ENCODE measurements at regions not wholly inside any gene's neighbourhood (a gene's known extent, or its start where the extent isn't known, plus 50 kb on each side); places are given as distances from the start of the nearest gene placed in this dataset.
A peak's percentile ranks its signal among the peaks of the same experiment; 100 is the strongest.
"Not testable (repeated sequence)": the region's sequence is repeated elsewhere in the genome, so short reads cannot be mapped to it uniquely, and the experiment has no call there.

GRCh38 chr5:105632043-105632442 is 2038.7 kb downstream of the EFNA5 start:
- no peaks in the 10 kb centered on the region for H3K79me2 ChIP-seq (ENCODE audit: control insufficient read depth, insufficient read depth, low read length, unreplicated experiment)
- H3K36me3 ChIP-seq (ENCODE audit: insufficient read depth, low read length) = no peaks in the 10 kb centered on the region
- no peak overlapping the region for H3K27ac ChIP-seq (ENCODE audit: low read depth, low read length)
- H2AFZ ChIP-seq (ENCODE audit: low read length, unreplicated experiment) = no peak overlapping the region
- H3K4me1 ChIP-seq (ENCODE audit: control insufficient read depth, insufficient read depth, low read length, unreplicated experiment) = no peaks in the 10 kb centered on the region
- H3K4me3 ChIP-seq (ENCODE audit: low read depth, low read length) = no peak overlapping the region
- H3K27me3 ChIP-seq (ENCODE audit: insufficient read depth, low read length) = no peaks in the 10 kb centered on the region

GRCh38 chr5:105630803-105631202 is 2039.9 kb downstream of the EFNA5 start:
- Histone ChIP-seq H3K27me3 (ENCODE audit: insufficient read depth, low read length) (no peaks in the 10 kb centered on the region), H3K36me3 (ENCODE audit: insufficient read depth, low read length) (no peaks in the 10 kb centered on the region), H3K4me1 (ENCODE audit: control insufficient read depth, insufficient read depth, low read length, unreplicated experiment) (no peaks in the 10 kb centered on the region), H3K27ac (ENCODE audit: low read depth, low read length) (no peak overlapping the region), H2AFZ (ENCODE audit: low read length, unreplicated experiment) (peak overlapping the region; percentile 39), H3K79me2 (ENCODE audit: control insufficient read depth, insufficient read depth, low read length, unreplicated experiment) (no peaks in the 10 kb centered on the region), H3K4me3 (ENCODE audit: low read depth, low read length) (no peak overlapping the region)

GRCh38 chr5:105619725-105620124 is 2051.0 kb downstream of the EFNA5 start:
- H3K27ac ChIP-seq (ENCODE audit: low read depth, low read length) = no peak overlapping the region
- no peak overlapping the region for H3K4me3 ChIP-seq (ENCODE audit: low read depth, low read length)
- no peak overlapping the region for H2AFZ ChIP-seq (ENCODE audit: low read length, unreplicated experiment)
- H3K27me3 ChIP-seq (ENCODE audit: insufficient read depth, low read length) = no peaks in the 10 kb centered on the region
- H3K4me1 ChIP-seq (ENCODE audit: control insufficient read depth, insufficient read depth, low read length, unreplicated experiment) = no peaks in the 10 kb centered on the region
- no peaks in the 10 kb centered on the region for H3K79me2 ChIP-seq (ENCODE audit: control insufficient read depth, insufficient read depth, low read length, unreplicated experiment)
- no peaks in the 10 kb centered on the region for H3K36me3 ChIP-seq (ENCODE audit: insufficient read depth, low read length)

- H3K79me2 ChIP-seq (ENCODE audit: control insufficient read depth, insufficient read depth, low read length, unreplicated experiment) = no peaks in the 10 kb centered on the region
- no peaks in the 10 kb centered on the region for H3K4me1 ChIP-seq (ENCODE audit: control insufficient read depth, insufficient read depth, low read length, unreplicated experiment)
- H3K27me3 ChIP-seq (ENCODE audit: insufficient read depth, low read length) = no peaks in the 10 kb centered on the region
- no peak overlapping the region for H3K27ac ChIP-seq (ENCODE audit: low read depth, low read length)
- H2AFZ ChIP-seq (ENCODE audit: low read length, unreplicated experiment) = no peak overlapping the region
- H3K36me3 ChIP-seq (ENCODE audit: insufficient read depth, low read length) = no peaks in the 10 kb centered on the region
- no peak overlapping the region for H3K4me3 ChIP-seq (ENCODE audit: low read depth, low read length)
Observed at GRCh38 chr5:105617436-105618215, 2053.1 kb downstream of the EFNA5 start.

- Histone ChIP-seq H3K36me3 (ENCODE audit: insufficient read depth, low read length) (no peaks in the 10 kb centered on the region), H3K27me3 (ENCODE audit: insufficient read depth, low read length) (no peaks in the 10 kb centered on the region), H3K27ac (ENCODE audit: low read depth, low read length) (no peak overlapping the region), H3K4me3 (ENCODE audit: low read depth, low read length) (no peak overlapping the region), H2AFZ (ENCODE audit: low read length, unreplicated experiment) (no peak overlapping the region), H3K79me2 (ENCODE audit: control insufficient read depth, insufficient read depth, low read length, unreplicated experiment) (no peaks in the 10 kb centered on the region), H3K4me1 (ENCODE audit: control insufficient read depth, insufficient read depth, low read length, unreplicated experiment) (no peaks in the 10 kb centered on the region)
Observed at GRCh38 chr5:105616599-105616998, 2054.0 kb upstream of the NUDT12 start.

- not testable (repeated sequence) for H3K79me2 ChIP-seq (ENCODE audit: control insufficient read depth, insufficient read depth, low read length, unreplicated experiment); H3K4me1 ChIP-seq (ENCODE audit: control insufficient read depth, insufficient read depth, low read length, unreplicated experiment); H2AFZ ChIP-seq (ENCODE audit: low read length, unreplicated experiment); H3K4me3 ChIP-seq (ENCODE audit: low read depth, low read length); H3K27ac ChIP-seq (ENCODE audit: low read depth, low read length); H3K27me3 ChIP-seq (ENCODE audit: insufficient read depth, low read length); H3K36me3 ChIP-seq (ENCODE audit: insufficient read depth, low read length)
Observed at GRCh38 chr5:105602406-105602805, 2039.8 kb upstream of the NUDT12 start.

- H2AFZ ChIP-seq (ENCODE audit: low read length, unreplicated experiment) = no peak overlapping the region
- no peaks in the 10 kb centered on the region for H3K27me3 ChIP-seq (ENCODE audit: insufficient read depth, low read length)
- H3K79me2 ChIP-seq (ENCODE audit: control insufficient read depth, insufficient read depth, low read length, unreplicated experiment) = no peaks in the 10 kb centered on the region
- H3K4me3 ChIP-seq (ENCODE audit: low read depth, low read length) = no peak overlapping the region
- H3K4me1 ChIP-seq (ENCODE audit: control insufficient read depth, insufficient read depth, low read length, unreplicated experiment) = no peaks in the 10 kb centered on the region
- no peak overlapping the region for H3K27ac ChIP-seq (ENCODE audit: low read depth, low read length)
- no peaks in the 10 kb centered on the region for H3K36me3 ChIP-seq (ENCODE audit: insufficient read depth, low read length)
Observed at GRCh38 chr5:105593011-105593760, 2030.6 kb upstream of the NUDT12 start.

- no peaks in the 10 kb centered on the region for H3K36me3 ChIP-seq (ENCODE audit: insufficient read depth, low read length)
- H3K79me2 ChIP-seq (ENCODE audit: control insufficient read depth, insufficient read depth, low read length, unreplicated experiment) = no peaks in the 10 kb centered on the region
- peak overlapping the region; percentile 64 for H2AFZ ChIP-seq (ENCODE audit: low read length, unreplicated experiment)
- H3K4me3 ChIP-seq (ENCODE audit: low read depth, low read length) = no peak overlapping the region
- no peaks in the 10 kb centered on the region for H3K27me3 ChIP-seq (ENCODE audit: insufficient read depth, low read length)
- H3K27ac ChIP-seq (ENCODE audit: low read depth, low read length) = no peak overlapping the region
- H3K4me1 ChIP-seq (ENCODE audit: control insufficient read depth, insufficient read depth, low read length, unreplicated experiment) = no peaks in the 10 kb centered on the region
Observed at GRCh38 chr5:105587963-105588662, 2025.5 kb upstream of the NUDT12 start.

- H3K79me2 ChIP-seq (ENCODE audit: control insufficient read depth, insufficient read depth, low read length, unreplicated experiment) = no peaks in the 10 kb centered on the region
- H3K4me3 ChIP-seq (ENCODE audit: low read depth, low read length) = no peak overlapping the region
- H3K4me1 ChIP-seq (ENCODE audit: control insufficient read depth, insufficient read depth, low read length, unreplicated experiment) = no peaks in the 10 kb centered on the region
- no peaks in the 10 kb centered on the region for H3K36me3 ChIP-seq (ENCODE audit: insufficient read depth, low read length)
- H3K27me3 ChIP-seq (ENCODE audit: insufficient read depth, low read length) = no peaks in the 10 kb centered on the region
- H2AFZ ChIP-seq (ENCODE audit: low read length, unreplicated experiment) = no peak overlapping the region
- H3K27ac ChIP-seq (ENCODE audit: low read depth, low read length) = no peak overlapping the region
Observed at GRCh38 chr5:105581988-105582690, 2019.5 kb upstream of the NUDT12 start.

GRCh38 chr5:105573575-105573974 is 2011.0 kb upstream of the NUDT12 start:
- no peak overlapping the region for H3K4me3 ChIP-seq (ENCODE audit: low read depth, low read length)
- no peaks in the 10 kb centered on the region for H3K79me2 ChIP-seq (ENCODE audit: control insufficient read depth, insufficient read depth, low read length, unreplicated experiment)
- H3K4me1 ChIP-seq (ENCODE audit: control insufficient read depth, insufficient read depth, low read length, unreplicated experiment) = no peaks in the 10 kb centered on the region
- H2AFZ ChIP-seq (ENCODE audit: low read length, unreplicated experiment) = no peak overlapping the region
- no peaks in the 10 kb centered on the region for H3K36me3 ChIP-seq (ENCODE audit: insufficient read depth, low read length)
- no peaks in the 10 kb centered on the region for H3K27me3 ChIP-seq (ENCODE audit: insufficient read depth, low read length)
- H3K27ac ChIP-seq (ENCODE audit: low read depth, low read length) = no peak overlapping the region

All from ACC112 (cell line).